GM18519 (cell line): ENCODE measurements at regions not wholly inside any gene's neighbourhood (a gene's known extent, or its start where the extent isn't known, plus 50 kb on each side); places are given as distances from the start of the nearest gene placed in this dataset.

Source experiments
- ATAC-seq: cut with Tn5 transposase; IDR thresholded peaks from one replicate; pipeline ENCODE4 v1.9.1; 2021; ENCODE audit warnings: mild to moderate bottlenecking, moderate library complexity; ENCODE audit not compliant: unreplicated experiment, low FRiP score

- no peak for ATAC-seq
Observed at GRCh38 chr5:133809801-133810200, 158.6 kb downstream of the C5orf15 start.

GRCh38 chr5:133807348-133807747 is 161.1 kb downstream of the C5orf15 start:
- ATAC-seq, result no peak

- ATAC-seq, result no peak
Observed at GRCh38 chr5:133806847-133807246, 161.6 kb downstream of the C5orf15 start.

- ATAC-seq, result no peak
Observed at GRCh38 chr5:133801955-133802751, 166.3 kb downstream of the C5orf15 start.

- ATAC-seq, result no peak
Observed at GRCh38 chr5:133801431-133801830, 167.0 kb downstream of the C5orf15 start.

- ATAC-seq, result no peak
Observed at GRCh38 chr5:133799571-133800237, 168.7 kb downstream of the C5orf15 start.

- ATAC-seq, result no peak
Observed at GRCh38 chr5:133797167-133797566, 171.3 kb downstream of the C5orf15 start.

- no peak for ATAC-seq
Observed at GRCh38 chr5:133796186-133796585, 172.2 kb downstream of the C5orf15 start.

GRCh38 chr5:133794771-133795415 is 173.5 kb downstream of the C5orf15 start:
- no peak for ATAC-seq

- ATAC-seq, result no peak
Observed at GRCh38 chr5:133793756-133794465, 174.5 kb downstream of the C5orf15 start.

- no peak for ATAC-seq
Observed at GRCh38 chr5:133792655-133793054, 175.8 kb downstream of the C5orf15 start.

GRCh38 chr5:133792024-133792423 is 176.4 kb downstream of the C5orf15 start:
- no peak for ATAC-seq

- no peak for ATAC-seq
Observed at GRCh38 chr5:133790898-133791297, 177.5 kb downstream of the C5orf15 start.

GRCh38 chr5:133789428-133789827 is 177.1 kb upstream of the FSTL4 start:
- ATAC-seq, result no peak

GRCh38 chr5:133788121-133788520 is 175.8 kb upstream of the FSTL4 start:
- no peak for ATAC-seq

GRCh38 chr5:133786420-133786819 is 174.1 kb upstream of the FSTL4 start:
- no peak for ATAC-seq

GRCh38 chr5:133785182-133785581 is 172.8 kb upstream of the FSTL4 start:
- ATAC-seq, result no peak

GRCh38 chr5:133783481-133783880 is 171.1 kb upstream of the FSTL4 start:
- ATAC-seq, result no peak

GRCh38 chr5:133782736-133783135 is 170.4 kb upstream of the FSTL4 start:
- no peak for ATAC-seq

- ATAC-seq, result no peak
Observed at GRCh38 chr5:133781436-133782225, 169.3 kb upstream of the FSTL4 start.
